GM18499 (cell line): ENCODE measurements at regions not wholly inside any gene's neighbourhood (a gene's known extent, or its start where the extent isn't known, plus 50 kb on each side); places are given as distances from the start of the nearest gene placed in this dataset.

Experiments used
- ATAC-seq: cut with Tn5 transposase; IDR thresholded peaks from one replicate; pipeline ENCODE4 v1.9.1; 2021; ENCODE audit warnings: moderate number of reproducible peaks; ENCODE audit not compliant: insufficient read depth, unreplicated experiment

GRCh38 chr5:6202149-6202967 lies 176.0 kb downstream of the MED10 start:
- ATAC-seq = no peak

DNA sequence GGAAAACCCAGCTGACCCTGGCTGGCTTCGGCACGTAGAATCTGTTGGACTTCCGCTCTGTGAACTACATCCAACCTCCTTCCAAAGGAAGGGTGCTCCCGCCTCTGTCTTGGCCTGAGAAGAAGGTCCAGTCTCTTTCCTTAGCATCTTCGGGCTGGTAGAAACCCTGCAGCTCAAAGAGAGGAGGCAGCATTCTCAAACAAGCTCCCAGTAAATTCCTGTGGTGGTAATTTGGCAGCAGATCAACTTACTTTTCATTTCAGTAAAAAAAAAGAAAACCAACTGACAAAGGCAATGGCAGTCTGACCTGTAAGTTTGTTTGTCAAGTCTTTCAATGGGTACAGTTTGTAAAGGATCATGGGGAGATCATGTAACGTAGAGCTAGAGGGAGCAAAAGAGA lies 176.7 kb downstream of the MED10 start:
- ATAC-seq = no peak

GRCh38 chr5:6198531-6198930 lies 179.8 kb downstream of the MED10 start:
- no peak for ATAC-seq

GRCh38 chr5:6197427-6197826 lies 180.9 kb downstream of the MED10 start:
- ATAC-seq = no peak

DNA sequence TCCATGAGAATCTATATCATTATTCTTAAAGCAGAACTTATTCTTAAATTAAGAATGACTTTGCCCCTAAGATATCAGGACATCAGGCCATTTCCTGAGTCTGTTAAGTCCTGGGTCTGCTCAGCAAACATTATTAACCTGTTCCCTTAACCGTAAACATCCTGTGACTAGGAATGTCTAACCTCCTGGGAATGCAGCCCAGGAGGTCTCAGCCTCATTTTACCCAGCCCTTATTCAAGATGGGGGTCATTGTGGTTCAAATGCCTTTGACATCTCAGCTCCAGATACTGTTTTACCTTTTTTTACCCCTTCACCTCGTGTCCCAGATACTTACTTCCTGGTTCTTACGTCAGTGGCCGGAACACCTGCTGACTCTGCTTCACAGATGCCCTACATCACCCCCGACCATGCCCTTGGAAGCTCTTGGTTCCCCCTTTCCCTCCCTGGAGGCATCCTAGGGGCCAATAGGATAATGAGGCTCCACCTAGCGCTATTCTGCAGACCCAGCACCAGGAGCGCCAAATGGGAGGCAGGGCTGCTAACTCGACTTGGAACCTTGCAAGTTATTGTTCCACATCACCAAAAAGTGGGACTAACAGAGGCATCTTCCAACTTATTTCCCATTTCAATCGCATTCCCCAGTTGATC lies 182.5 kb downstream of the MED10 start:
- no peak for ATAC-seq

- ATAC-seq = no peak
Observed at GRCh38 chr5:6194906-6195612, 183.3 kb downstream of the MED10 start.

DNA sequence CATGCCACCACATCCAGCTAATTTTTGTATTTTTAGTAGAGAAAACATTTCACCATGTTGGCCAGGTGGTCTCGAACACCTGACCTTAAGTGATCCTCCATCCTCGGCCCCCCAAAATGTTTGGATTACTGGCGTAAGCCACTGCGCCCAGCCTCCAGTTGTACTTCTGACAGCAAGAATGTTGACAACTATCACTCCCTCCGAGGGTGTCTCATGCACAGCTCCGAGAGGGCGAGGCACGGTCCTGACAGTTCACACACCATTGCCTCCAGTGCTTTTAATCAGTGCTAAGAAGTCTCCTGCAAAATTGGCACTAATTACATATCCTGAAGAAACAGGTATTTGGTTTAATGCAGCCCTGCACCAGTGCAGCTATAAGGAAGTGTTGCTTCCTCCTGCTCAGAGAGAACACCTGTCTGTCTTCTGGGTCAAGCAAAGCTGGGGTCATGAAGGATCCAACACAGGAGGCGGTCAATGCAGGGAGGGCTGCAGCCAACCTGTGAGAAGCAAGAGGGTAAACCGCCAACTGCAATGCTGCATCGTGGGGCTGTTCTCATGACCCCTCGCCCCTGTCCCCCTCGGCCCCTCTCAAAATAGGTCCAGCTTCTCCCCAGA lies 184.0 kb downstream of the MED10 start:
- no peak for ATAC-seq

DNA sequence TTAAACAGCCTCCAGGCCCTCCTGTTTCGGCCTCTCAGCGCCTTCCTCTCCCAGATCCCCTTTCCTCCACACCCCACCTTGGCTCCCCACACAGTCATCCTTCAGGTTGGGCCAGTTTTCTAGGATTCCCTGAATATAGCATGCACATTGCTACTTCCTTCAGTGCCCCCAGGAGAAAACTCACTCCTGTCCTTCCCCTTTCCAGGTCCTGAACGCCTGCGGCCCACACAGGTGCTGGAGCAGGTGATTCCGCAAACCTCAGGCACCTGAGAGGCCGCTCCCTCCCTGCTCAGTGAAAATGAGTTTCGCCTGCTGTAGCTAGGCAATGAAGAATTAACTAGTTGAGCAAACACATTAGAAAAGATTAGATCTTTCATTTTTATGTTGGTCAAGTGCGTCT lies 185.0 kb downstream of the MED10 start:
- ATAC-seq = no peak

DNA sequence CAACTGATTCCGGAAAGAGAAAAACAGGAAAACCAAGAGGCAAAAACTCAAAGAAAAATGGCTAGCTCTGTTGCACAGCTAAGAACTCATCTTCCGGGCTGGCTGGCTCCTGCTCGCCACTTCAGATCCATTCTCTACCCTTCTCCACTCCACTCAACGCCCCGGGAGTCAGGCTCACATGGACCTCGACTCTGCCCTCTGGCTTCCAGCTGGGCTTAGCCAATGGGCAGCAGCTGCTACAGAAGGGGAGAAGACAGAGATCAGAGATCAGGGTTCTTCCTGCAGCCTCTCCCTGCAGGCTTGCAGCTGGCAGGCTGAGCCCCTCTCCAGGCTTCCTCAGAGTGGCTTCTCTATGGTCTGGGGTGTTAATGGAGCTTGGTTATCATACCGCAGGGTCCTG lies 187.5 kb downstream of the MED10 start:
- ATAC-seq = no peak

DNA sequence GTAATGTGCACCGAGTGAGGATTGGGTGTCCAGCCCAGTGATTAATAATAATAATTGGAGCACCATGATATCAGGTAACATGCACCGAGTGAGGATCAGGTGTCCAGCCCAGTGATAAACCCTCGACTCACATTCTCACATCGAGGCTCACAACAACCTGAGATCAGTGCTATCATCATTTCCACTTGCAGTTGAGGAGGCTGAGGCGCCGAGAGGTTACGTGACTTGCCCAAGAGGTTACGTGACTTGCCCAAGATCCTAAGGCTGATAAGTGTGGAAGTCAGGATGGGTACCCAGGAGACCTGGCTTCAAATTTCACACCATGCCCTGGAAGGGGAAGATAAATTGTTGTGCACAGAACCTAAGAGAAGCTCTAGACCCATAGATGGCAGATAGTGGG lies 189.4 kb downstream of the MED10 start:
- no peak for ATAC-seq

DNA sequence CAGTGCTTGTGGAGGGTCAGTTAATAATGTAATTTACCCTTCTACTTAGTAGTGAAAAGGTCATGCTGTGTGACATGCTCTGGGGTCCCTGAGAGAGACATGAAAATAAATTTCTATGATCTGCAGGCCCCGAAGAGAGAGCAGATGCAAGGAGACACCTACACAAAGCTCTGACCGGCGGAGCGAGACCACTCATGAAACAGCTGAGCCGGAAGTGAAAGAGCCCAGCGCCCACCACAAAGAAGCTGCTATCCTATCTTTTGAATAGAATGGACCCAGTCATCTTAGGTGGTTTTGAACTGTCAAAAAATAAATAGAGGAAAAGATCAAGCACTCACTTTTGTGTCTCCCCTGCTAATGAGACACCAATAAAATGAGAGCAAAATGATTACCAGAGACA lies 190.0 kb downstream of the MED10 start:
- peak; percentile 97 for ATAC-seq

DNA sequence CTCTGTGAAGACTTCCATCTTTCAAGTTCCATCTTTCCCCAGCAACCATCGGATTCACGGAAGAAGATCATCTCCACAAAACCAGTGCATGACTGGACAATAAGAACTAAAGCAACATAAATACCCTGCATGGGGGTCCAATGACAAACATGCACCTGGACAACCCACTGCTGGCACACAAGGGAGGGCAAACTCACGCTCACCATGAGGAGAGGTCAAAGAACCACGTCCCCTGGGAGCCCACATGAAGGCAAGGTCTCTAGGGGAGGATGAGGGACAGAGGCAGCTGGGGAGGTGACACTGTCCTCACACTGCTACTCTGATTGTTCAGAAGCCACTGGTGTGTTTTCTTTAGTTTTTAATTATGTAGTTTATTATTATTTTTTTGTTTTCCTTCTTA lies 190.8 kb downstream of the MED10 start:
- no peak for ATAC-seq

DNA sequence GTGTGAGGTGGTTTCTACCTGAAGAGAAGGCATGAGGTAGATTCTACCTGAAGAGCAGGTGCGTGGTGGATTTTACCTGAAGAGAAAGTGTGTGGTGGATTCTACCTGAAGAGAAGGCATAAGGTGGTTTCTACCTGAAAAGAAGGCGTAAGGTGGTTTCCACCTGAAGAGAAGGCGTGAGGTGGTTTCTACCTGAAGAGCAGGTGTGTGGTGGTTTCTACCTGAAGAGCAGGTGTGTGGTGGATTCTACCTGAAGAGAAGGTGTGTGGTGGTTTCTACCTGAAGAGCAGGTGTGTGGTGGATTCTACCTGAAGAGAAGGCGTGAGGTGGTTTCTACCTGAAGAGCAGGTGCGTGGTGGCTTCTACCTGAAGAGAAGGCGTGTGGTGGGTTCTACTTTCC lies 192.8 kb downstream of the MED10 start:
- no peak for ATAC-seq

DNA sequence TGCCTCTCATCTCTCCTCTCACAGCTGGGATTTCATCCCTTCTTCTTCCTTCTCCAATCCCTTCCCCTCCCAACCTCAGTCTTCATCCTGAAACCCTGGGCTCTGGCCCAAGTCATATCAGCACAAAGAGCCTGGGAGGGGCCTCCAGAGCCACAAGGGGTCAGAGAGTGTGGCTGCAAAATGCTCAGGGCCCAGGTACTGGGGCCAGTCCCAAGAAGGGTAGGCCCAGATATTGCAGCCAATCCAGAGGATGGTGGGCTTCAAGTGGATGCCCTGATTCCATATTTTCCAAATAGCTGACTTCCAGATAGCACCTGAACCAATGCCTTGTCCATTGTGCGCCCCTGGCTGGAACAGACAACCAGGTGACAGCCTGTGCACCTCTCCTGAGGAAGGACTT lies 193.9 kb downstream of the MED10 start:
- no peak for ATAC-seq

DNA sequence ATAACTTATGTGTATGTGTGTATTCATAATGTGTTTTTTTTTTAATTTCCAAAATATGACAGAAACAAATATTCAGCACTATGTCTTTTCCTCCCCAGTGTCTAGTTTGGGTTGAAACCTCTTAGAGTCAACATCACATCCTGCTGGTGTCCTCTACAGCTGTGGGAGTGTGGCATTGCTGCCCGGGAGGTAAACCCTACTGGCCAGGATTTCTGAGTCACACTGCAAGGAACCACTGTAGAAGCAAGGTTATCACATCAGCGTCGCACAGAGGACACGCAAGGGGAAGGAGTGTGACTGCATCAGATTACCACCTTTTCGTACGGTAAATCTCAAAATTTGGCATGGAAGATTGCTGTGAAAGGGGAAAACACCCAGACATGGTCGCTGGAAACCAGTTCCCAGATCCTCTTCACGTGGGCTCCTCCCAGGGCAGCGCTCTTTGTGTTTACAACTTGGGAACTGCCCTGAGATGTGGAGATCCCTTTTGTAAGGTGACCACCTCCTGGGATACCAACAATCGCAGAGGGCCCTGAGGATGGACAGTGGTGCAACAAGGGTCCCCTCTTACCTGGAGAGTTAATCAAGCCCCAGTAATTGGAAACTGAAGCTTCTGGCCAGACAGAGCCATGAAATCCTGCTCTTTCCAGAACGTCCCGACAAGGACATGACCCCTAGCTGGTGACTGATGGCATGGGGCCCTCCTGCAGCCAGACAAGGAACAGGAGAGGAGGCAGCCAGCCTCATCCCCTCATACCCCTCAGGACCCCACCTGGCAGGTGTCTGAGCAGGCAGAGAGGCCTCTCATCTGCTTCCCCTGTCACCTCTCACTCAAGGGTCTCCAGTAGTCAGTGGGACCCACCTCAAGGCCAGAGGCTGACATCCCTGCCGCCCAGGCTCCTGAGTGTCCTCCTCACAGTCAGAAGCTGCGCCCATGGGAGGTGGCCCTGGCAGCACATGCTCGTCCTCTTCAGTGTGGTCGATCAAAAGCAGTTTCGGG lies 194.7 kb downstream of the MED10 start:
- ATAC-seq = no peak

DNA sequence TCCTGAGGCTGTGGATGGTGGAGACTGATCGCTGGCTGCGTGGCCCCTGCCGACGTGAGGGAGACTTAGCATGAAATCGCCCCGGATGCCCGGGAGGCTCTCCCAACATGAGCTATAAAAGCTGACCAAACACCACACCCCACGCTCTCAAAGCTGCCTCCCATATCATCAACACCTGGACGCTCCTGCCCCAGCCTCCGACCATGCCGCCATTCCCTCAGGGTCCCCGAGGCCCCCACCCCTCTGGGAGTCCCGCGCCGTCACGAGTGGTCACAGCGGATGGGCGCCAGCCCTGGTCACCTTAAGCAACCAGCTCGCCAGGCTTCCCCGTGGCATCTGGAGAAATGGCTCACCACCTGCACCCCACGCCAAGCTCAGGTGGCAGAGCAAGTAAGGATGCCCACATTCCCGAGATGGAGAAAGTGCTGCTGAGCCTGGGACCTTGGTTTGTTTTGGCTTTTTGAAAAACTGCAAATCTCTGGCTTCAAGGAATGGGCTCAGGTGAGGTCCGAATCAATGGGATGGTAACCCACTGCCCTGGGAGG lies 196.0 kb downstream of the MED10 start:
- ATAC-seq = no peak

GRCh38 chr5:6181871-6182270 lies 196.5 kb downstream of the MED10 start:
- ATAC-seq = no peak

DNA sequence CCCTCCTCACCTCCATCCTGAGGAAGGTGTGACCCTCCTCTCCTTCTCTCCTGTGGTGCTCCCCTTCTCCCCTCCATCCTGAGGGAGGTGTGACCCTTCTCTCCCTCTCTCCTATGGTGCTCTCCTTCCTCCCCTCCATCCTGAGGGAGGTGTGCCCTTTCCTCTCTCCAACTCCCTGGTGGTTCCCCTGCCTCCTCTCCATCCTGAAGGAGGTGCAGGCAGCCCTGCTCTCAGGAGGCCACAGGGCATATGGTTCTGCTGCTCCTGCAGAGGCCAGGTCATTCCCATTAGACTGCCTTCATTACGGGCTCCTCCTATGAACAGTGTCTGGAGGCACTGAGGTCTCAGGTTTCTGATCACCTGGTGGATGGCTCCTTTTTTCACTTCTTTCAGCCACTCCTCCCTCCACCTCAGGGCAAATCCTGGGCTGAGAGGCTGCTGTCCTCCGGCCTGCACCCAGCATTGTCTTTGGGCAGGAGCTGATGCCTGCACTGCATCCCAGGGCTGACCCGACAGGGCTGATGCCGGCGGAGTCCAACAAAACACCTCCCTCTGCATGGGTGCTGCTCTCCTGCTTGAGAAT lies 197.1 kb downstream of the MED10 start:
- no peak for ATAC-seq

DNA sequence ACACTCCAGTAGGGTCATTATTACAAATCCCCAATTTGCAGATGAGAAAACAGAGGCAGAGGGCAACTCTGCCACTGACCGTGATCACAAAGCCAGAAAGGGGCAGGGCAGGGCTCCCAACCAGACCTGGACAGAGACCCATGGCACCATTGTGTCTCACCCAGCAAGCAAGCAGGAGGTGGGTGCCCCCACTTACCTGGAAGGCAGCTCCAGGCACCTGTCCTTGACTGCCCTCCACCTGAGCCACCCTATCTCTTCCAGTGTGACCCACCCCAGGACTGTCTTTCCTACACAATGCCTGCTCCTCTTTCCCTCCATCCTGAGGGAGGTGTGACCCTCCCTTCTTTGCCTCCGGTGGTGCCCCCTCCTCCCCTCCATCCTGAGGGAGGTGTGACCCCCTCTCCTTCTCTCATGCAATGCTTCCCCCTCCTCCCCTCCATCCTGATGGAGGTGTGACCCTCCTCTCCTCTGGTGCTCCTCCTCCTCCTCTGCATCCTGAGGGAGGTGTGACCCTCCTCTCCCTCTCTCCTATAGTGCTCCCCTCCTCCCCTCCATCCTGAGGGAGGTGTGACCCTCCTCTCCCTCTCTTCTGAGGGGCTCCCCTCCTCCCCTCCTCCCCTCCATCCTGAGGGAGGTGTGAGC lies 198.0 kb downstream of the MED10 start:
- ATAC-seq = no peak
